CD14-positive monocyte (primary cell): ENCODE measurements at regions not wholly inside any gene's neighbourhood (a gene's known extent, or its start where the extent isn't known, plus 50 kb on each side); places are given as distances from the start of the nearest gene placed in this dataset.

ENCODE experiments used
- DNase-seq, 3 donors: peaks; one replicate each; pipeline ENCODE4 v3.0.0-alpha.2; 2011 to 2022
- H2AFZ ChIP-seq: 2 replicates; pipeline ENCODE4 v1.6.0; 2012; ENCODE audit warnings: mild to moderate bottlenecking, low read depth, low read length, inconsistent platforms; ENCODE audit not compliant: insufficient read depth, poor library complexity, severe bottlenecking
- H3K27ac ChIP-seq, 2 donors: 1 replicate in 1 of 2; 2 replicates in 1 of 2; pipeline ENCODE4 v1.5.1; 2012 to 2013; ENCODE audit warnings: low read length in 2 of 2, control low read depth in 1 of 2, inconsistent platforms in 1 of 2, low read depth in 1 of 2, mild to moderate bottlenecking in 1 of 2
- H3K27me3 ChIP-seq, 2 donors: one replicate each; pipeline versions ENCODE4 v1.6.0 to v1.6.1; 2011 to 2013; ENCODE audit warnings: low read length in 2 of 2; ENCODE audit not compliant: control insufficient read depth in 2 of 2, insufficient read depth in 2 of 2
- H3K36me3 ChIP-seq, 2 donors: replicated peaks in 1 of 2; 1 replicate in 1 of 2; 2 replicates in 1 of 2; pipeline versions ENCODE4 v1.5.1 to v1.6.1; 2012 to 2013; ENCODE audit warnings: low read length in 2 of 2, control low read depth in 1 of 2, inconsistent platforms in 1 of 2, mild to moderate bottlenecking in 1 of 2; ENCODE audit not compliant: insufficient read depth in 2 of 2, control insufficient read depth in 1 of 2
- H3K4me1 ChIP-seq, 2 donors: 1 replicate in 1 of 2; 2 replicates in 1 of 2; pipeline versions ENCODE4 v1.5.1 to v1.6.1; 2012 to 2013; ENCODE audit warnings: low read length in 2 of 2, control low read depth in 1 of 2, inconsistent platforms in 1 of 2, mild to moderate bottlenecking in 1 of 2, moderate library complexity in 1 of 2; ENCODE audit not compliant: insufficient read depth in 2 of 2, control insufficient read depth in 1 of 2
- H3K4me2 ChIP-seq: replicated peaks from 2 replicates; pipeline ENCODE3; 2012; ENCODE audit warnings: low read length, moderate library complexity, mild to moderate bottlenecking; ENCODE audit not compliant: poor library complexity, severe bottlenecking; ENCODE audit errors: extremely low read depth
- H3K4me3 ChIP-seq, 3 experiments: fragments of 200-600 bp in 1 of 3; sonication (generic) in 1 of 3; replicated peaks in 1 of 3; 1 replicate in 2 of 3; 2 replicates in 1 of 3; pipeline ENCODE4 v1.5.1; 2011 to 2013; ENCODE audit warnings: low read length in 3 of 3, mild to moderate bottlenecking in 3 of 3, control low read depth in 2 of 3, low read depth in 2 of 3, inconsistent platforms in 1 of 3, moderate library complexity in 1 of 3
- H3K79me2 ChIP-seq: 2 replicates; pipeline ENCODE4 v1.6.0; 2012; ENCODE audit warnings: mild to moderate bottlenecking, control low read depth, inconsistent platforms, low read length, moderate library complexity; ENCODE audit not compliant: insufficient read depth
- H3K9ac ChIP-seq: 2 replicates; pipeline ENCODE4 v1.6.0; 2017; ENCODE audit warnings: low read length, mild to moderate bottlenecking; ENCODE audit not compliant: insufficient read depth, poor library complexity, severe bottlenecking
- H3K9me3 ChIP-seq, 2 donors: replicated peaks in 1 of 2; 1 replicate in 1 of 2; 2 replicates in 1 of 2; pipeline versions ENCODE4 v1.5.1 to v1.6.1; 2012 to 2013; ENCODE audit warnings: low read length in 2 of 2, control low read depth in 1 of 2; ENCODE audit not compliant: control insufficient read depth in 1 of 2, insufficient read depth in 1 of 2
- H4K20me1 ChIP-seq: 2 replicates; pipeline ENCODE4 v1.6.0; 2012; ENCODE audit warnings: mild to moderate bottlenecking, low read length, control low read depth, moderate library complexity; ENCODE audit not compliant: insufficient read depth
- H3K27ac Mint-ChIP-seq, 7 donors: one replicate each; pipeline ENCODE4 v1.8.0; 2020; ENCODE audit warnings: mild to moderate bottlenecking in 7 of 7, mixed read lengths in 7 of 7, moderate library complexity in 6 of 7, inconsistent platforms in 2 of 7
- H3K27me3 Mint-ChIP-seq, 3 donors: one replicate each; pipeline ENCODE4 v1.8.0; 2021 to 2022; ENCODE audit warnings: low read depth in 3 of 3, mild to moderate bottlenecking in 3 of 3, mixed read lengths in 3 of 3, moderate library complexity in 3 of 3, inconsistent platforms in 1 of 3
- H3K36me3 Mint-ChIP-seq, 2 donors: one replicate each; pipeline ENCODE4 v1.8.0; 2020; ENCODE audit warnings: mixed read lengths in 2 of 2, inconsistent platforms in 1 of 2, mild to moderate bottlenecking in 1 of 2
- H3K4me1 Mint-ChIP-seq: one replicate; pipeline ENCODE4 v1.8.0; 2020; ENCODE audit warnings: mild to moderate bottlenecking, mixed read lengths
- H3K4me3 Mint-ChIP-seq, 2 donors: one replicate each; pipeline ENCODE4 v1.8.0; 2020; ENCODE audit warnings: mild to moderate bottlenecking in 2 of 2, mixed read lengths in 2 of 2, moderate library complexity in 1 of 2
- H3K9me3 Mint-ChIP-seq, 7 donors: one replicate each; pipeline ENCODE4 v1.8.0; 2020 to 2022; ENCODE audit warnings: mixed read lengths in 7 of 7, mild to moderate bottlenecking in 6 of 7, moderate library complexity in 6 of 7, inconsistent platforms in 2 of 7
- CTCF ChIP-seq: fragments of 200-600 bp; IDR thresholded peaks from one replicate; pipeline ENCODE4 v1.8.0; 2022; ENCODE audit warnings: antibody characterized with exemption, mild to moderate bottlenecking
- WGBS: methylation state at CpG from one replicate; pipeline ENCODE4 v1.1.5; 2013; ENCODE audit warnings: missing lambda C conversion rate; ENCODE audit not compliant: insufficient coverage; 5-methylcytosine and 5-hydroxymethylcytosine counted together
- intact Hi-C, 2 donors: fragments of 100-400 bp; cut with micrococcal nuclease; formaldehyde crosslinking; loops; one replicate each; pipeline versions ENCODE4 v1.15.0 to v1.15.1; 2023

DNA sequence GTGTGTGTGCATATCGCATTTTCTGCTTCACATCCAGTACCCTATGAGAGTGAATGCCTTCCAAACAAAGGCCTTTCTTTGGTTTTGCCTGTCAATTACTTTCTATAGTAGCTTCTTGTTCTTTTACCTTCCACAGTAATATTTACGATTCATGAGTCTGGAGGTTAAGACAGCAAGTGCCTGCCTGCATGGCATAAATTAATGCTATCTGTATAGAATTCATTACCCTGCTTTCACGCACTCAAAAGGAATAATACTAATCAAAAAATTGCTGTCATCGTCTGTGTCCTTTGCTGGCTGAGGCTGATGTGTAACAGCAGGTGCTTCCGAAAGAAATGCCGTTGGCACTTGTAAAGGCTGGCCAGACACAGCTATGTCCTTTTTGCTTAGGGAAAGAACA lies 1304.4 kb upstream of the CDH6 start:
- no peaks in the 10 kb centered on the region for H3K4me1 ChIP-seq
- no peak overlapping the region for H3K9ac ChIP-seq
- Mint-ChIP-seq H3K27ac (no peak overlapping the region), H3K4me1 (no peaks in the 10 kb centered on the region), H3K27me3 (no peaks in the 10 kb centered on the region), H3K36me3 (no peaks in the 10 kb centered on the region), H3K9me3 (peaks cover 0 to 7% (median 3%) of the 10 kb centered on the region in 7 donors), H3K4me3 (no peak overlapping the region)
- H3K36me3 ChIP-seq: no peaks in the 10 kb centered on the region
- no peaks in the 10 kb centered on the region for H4K20me1 ChIP-seq
- WGBS: 95% methylated on average over 4 of the region's 6 CpGs
- H3K27ac ChIP-seq: no peak overlapping the region
- no peak overlapping the region for H3K4me3 ChIP-seq
- intact Hi-C loops: no loop called here
- H2AFZ ChIP-seq: no peak overlapping the region
- no peaks in the 10 kb centered on the region for H3K79me2 ChIP-seq
- DNase-seq: no peak
- no peaks in the 10 kb centered on the region for H3K27me3 ChIP-seq
- TF ChIP-seq CTCF: no peak
- H3K4me2 ChIP-seq: no peak overlapping the region
- H3K9me3 ChIP-seq: peaks cover 4 to 9% of the 10 kb centered on the region in 2 donors

DNA sequence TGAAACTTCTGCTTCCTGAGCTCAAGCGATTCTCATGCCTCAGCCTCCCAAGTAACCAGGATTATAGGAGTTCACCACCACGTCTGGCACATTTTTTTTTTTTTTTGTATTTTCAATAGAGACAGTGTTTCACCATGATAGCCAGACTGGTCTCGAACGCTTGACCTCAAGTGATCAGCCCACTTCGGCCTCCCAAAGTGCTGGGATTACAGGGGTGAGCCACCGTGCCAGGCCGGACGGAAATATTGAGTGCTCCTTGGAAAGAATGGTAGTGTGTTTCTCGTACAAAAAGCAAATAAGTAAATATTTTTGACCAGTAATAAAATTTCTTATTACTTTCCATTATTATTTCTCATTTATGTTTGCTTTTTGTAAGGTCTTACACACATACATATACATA lies 1307.9 kb upstream of the CDH6 start:
- Histone ChIP-seq H3K79me2 (no peaks in the 10 kb centered on the region), H3K4me3 (no peak overlapping the region), H2AFZ (no peak overlapping the region), H3K9me3 (peaks cover 6 to 26% of the 10 kb centered on the region in 2 donors), H3K4me2 (no peak overlapping the region), H3K36me3 (no peaks in the 10 kb centered on the region), H4K20me1 (no peaks in the 10 kb centered on the region), H3K27ac (no peak overlapping the region), H3K27me3 (no peaks in the 10 kb centered on the region), H3K9ac (no peak overlapping the region), H3K4me1 (no peaks in the 10 kb centered on the region)
- TF ChIP-seq CTCF: no peak
- no peaks in the 10 kb centered on the region for H3K36me3 Mint-ChIP-seq
- 71% methylated on average over 1 of the region's 9 CpGs for WGBS
- peaks cover 0 to 7% (median 3%) of the 10 kb centered on the region in 7 donors for H3K9me3 Mint-ChIP-seq
- intact Hi-C loops: no loop called here
- no peak overlapping the region for H3K4me3 Mint-ChIP-seq
- no peaks in the 10 kb centered on the region for H3K4me1 Mint-ChIP-seq
- no peaks in the 10 kb centered on the region for H3K27me3 Mint-ChIP-seq
- DNase-seq: no peak
- no peak overlapping the region for H3K27ac Mint-ChIP-seq
